ENCODE measurements at regions not wholly inside any gene's neighbourhood (a gene's known extent, or its start where the extent isn't known, plus 50 kb on each side); places are given as distances from the start of the nearest gene placed in this dataset.

DNA sequence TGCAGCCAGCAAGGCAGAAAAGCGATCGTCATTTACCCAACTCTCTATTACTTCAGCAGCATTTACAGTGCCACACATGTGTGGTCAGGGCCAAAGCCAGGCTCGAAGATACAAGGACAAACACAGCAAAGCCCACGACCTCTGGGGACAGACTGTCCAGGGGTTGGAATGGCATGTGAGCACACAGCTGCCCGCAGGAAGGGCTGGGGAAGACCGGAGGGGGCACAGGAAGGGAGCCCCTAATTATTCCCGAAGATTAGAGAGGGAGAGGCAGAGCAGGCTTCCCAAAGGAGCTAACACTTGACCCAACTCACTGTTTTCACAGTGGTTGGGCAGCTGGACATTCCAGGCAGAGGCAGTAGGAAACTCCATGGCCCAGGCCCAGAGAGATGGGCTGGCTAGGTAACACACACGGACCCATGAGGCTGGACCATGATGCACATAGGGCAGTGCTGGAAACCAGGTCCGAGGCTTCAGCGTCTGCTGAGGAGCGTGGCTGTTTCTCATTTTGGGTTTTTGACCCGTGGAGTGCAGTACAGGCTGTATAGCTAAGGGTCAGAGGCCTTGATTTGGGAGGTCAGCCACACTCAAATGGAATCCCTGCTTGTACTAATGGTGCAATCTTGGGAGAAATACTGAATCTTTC, 179.8 kb downstream of the FOXO1 start:
- ChIA-PET POLR2A (no interaction called here), CTCF (no interaction called here)
- no peak for TF ChIP-seq HDGF (IDR thresholded peaks at IDR 0.05; ENCODE audit: borderline replicate concordance)
- no peak for TF ChIP-seq LEF1 (IDR thresholded peaks at IDR 0.05; ENCODE audit: borderline replicate concordance)
- no peak for TF ChIP-seq L3MBTL2 (conservative IDR thresholded peaks at IDR 0.05)
- no peak for TF ChIP-seq TARDBP (IDR thresholded peaks at IDR 0.05)
- TF ChIP-seq BHLHE40 (IDR thresholded peaks at IDR 0.05; ENCODE audit: borderline replicate concordance), result no peak
- TF ChIP-seq SUZ12 (IDR thresholded peaks at IDR 0.05), result no peak
- TF ChIP-seq CTBP1 (IDR thresholded peaks at IDR 0.05; ENCODE audit: borderline replicate concordance), result no peak
- DNase-seq (ENCODE audit: extremely low spot score), result no peak

DNA sequence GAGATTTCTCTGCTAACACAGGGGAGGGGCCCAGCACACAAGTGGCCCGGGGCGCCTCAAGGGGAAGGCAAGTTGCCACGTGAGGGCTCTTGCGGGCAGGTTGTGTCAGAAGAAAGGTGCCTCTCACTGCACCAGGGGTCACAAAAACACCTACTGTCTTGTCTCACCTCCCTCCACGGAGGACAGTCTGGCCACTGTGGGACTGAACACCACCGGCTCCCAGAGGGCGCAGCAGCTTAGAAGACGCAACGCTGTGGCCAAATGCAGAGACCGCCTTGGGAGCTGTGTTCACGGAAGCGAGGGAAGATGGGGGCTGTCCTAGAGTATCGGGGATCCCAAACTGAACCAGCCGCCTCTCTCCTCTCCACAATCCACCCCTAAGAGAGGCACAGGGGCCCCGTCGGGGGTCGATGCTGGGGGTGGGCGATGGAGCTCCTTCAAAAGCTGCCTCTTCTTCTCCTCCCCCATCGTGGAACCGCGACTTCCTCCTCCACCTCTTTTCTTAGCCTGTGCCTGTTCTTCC, 177.5 kb downstream of the FOXO1 start:
- ChIA-PET CTCF (no interaction called here), POLR2A (no interaction called here)
- TF ChIP-seq ZNF384 (IDR thresholded peaks at IDR 0.05), result no peak
- TF ChIP-seq ARNT (IDR thresholded peaks at IDR 0.05), result no peak
- no peak for TF ChIP-seq LEF1 (IDR thresholded peaks at IDR 0.05; ENCODE audit: borderline replicate concordance)
- TF ChIP-seq HDGF (IDR thresholded peaks at IDR 0.05; ENCODE audit: borderline replicate concordance), result no peak
- TF ChIP-seq PKNOX1 (IDR thresholded peaks at IDR 0.05), result no peak
- TF ChIP-seq FOXM1 (IDR thresholded peaks at IDR 0.05; ENCODE audit: borderline replicate concordance), result no peak
- no peak for TF ChIP-seq SP1 (IDR thresholded peaks at IDR 0.05)
- TF ChIP-seq NFRKB (IDR thresholded peaks at IDR 0.05), result no peak
- no peak for TF ChIP-seq BHLHE40 (IDR thresholded peaks at IDR 0.05; ENCODE audit: borderline replicate concordance)
- TF ChIP-seq SUZ12 (IDR thresholded peaks at IDR 0.05), result no peak
- no peak for TF ChIP-seq FOXK2 (IDR thresholded peaks at IDR 0.05)
- no peak for TF ChIP-seq L3MBTL2 (conservative IDR thresholded peaks at IDR 0.05)
- TF ChIP-seq TARDBP (IDR thresholded peaks at IDR 0.05), result no peak
- no peak for TF ChIP-seq FOXA1 (IDR thresholded peaks at IDR 0.05)
- no peak for TF ChIP-seq ELF4 (IDR thresholded peaks at IDR 0.05)
- no peak for TF ChIP-seq CTBP1 (IDR thresholded peaks at IDR 0.05; ENCODE audit: borderline replicate concordance)
- no peak for DNase-seq (ENCODE audit: extremely low spot score)

GRCh38 chr13:40490086-40490758, 176.2 kb downstream of the FOXO1 start:
- no peak for TF ChIP-seq ARNT (IDR thresholded peaks at IDR 0.05)
- no peak for TF ChIP-seq LEF1 (IDR thresholded peaks at IDR 0.05; ENCODE audit: borderline replicate concordance)
- no peak for TF ChIP-seq PKNOX1 (IDR thresholded peaks at IDR 0.05)
- TF ChIP-seq FOXM1 (IDR thresholded peaks at IDR 0.05; ENCODE audit: borderline replicate concordance), result no peak
- TF ChIP-seq FOXA1 (IDR thresholded peaks at IDR 0.05), result no peak
- TF ChIP-seq L3MBTL2 (conservative IDR thresholded peaks at IDR 0.05), result no peak
- TF ChIP-seq SP1 (IDR thresholded peaks at IDR 0.05), result no peak
- TF ChIP-seq FOXK2 (IDR thresholded peaks at IDR 0.05), result no peak
- no peak for TF ChIP-seq NFRKB (IDR thresholded peaks at IDR 0.05)
- TF ChIP-seq BHLHE40 (IDR thresholded peaks at IDR 0.05; ENCODE audit: borderline replicate concordance), result no peak
- TF ChIP-seq SUZ12 (IDR thresholded peaks at IDR 0.05), result no peak
- CTCF ChIA-PET, result no interaction called here
- POLR2A ChIA-PET, result no interaction called here
- peak; percentile 36 for DNase-seq (ENCODE audit: extremely low spot score)

DNA sequence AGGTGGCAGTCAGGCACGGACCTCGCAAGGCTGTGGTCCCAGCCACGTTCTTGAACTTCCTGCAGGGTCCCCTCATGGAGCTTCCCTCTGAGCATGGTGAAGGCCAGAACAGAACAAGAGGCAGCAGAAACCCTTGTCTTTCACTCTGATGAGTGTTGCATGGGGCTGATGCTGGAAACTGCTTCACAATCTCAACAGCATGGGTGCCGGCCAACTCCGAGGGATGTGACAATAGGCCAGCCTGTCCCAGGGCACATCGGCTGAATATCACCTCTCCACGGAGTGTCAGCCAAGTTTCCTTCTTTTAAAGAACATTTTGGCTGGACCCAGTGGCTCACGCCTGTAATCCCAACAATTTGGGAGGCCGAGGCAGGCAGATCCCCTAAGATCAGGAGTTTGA, 173.9 kb downstream of the FOXO1 start:
- ChIA-PET CTCF (interaction anchor here (0.6 kb wide), 1 partner anchor 409 kb away, joined by 3 read pairs; no protein-coding TSS in a partner anchor), POLR2A (no interaction called here)
- DNase-seq (ENCODE audit: extremely low spot score), result no peak
- no peak for TF ChIP-seq HDGF (IDR thresholded peaks at IDR 0.05; ENCODE audit: borderline replicate concordance)
- TF ChIP-seq TARDBP (IDR thresholded peaks at IDR 0.05), result no peak
- no peak for TF ChIP-seq L3MBTL2 (conservative IDR thresholded peaks at IDR 0.05)
- no peak for TF ChIP-seq CTBP1 (IDR thresholded peaks at IDR 0.05; ENCODE audit: borderline replicate concordance)
- TF ChIP-seq NFRKB (IDR thresholded peaks at IDR 0.05), result no peak
- no peak for TF ChIP-seq FOXA1 (IDR thresholded peaks at IDR 0.05)
- TF ChIP-seq BHLHE40 (IDR thresholded peaks at IDR 0.05; ENCODE audit: borderline replicate concordance), result no peak
- no peak for TF ChIP-seq LEF1 (IDR thresholded peaks at IDR 0.05; ENCODE audit: borderline replicate concordance)
- no peak for TF ChIP-seq FOXM1 (IDR thresholded peaks at IDR 0.05; ENCODE audit: borderline replicate concordance)
- TF ChIP-seq SP1 (IDR thresholded peaks at IDR 0.05), result no peak
- TF ChIP-seq ELF4 (IDR thresholded peaks at IDR 0.05), result no peak
- TF ChIP-seq ZNF384 (IDR thresholded peaks at IDR 0.05), result no peak
- TF ChIP-seq PKNOX1 (IDR thresholded peaks at IDR 0.05), result no peak
- no peak for TF ChIP-seq SUZ12 (IDR thresholded peaks at IDR 0.05)
- TF ChIP-seq FOXK2 (IDR thresholded peaks at IDR 0.05), result no peak
- TF ChIP-seq ARNT (IDR thresholded peaks at IDR 0.05), result no peak

GRCh38 chr13:40494513-40494912, 171.9 kb downstream of the FOXO1 start:
- no peak for TF ChIP-seq LEF1 (IDR thresholded peaks at IDR 0.05; ENCODE audit: borderline replicate concordance)
- TF ChIP-seq HDGF (IDR thresholded peaks at IDR 0.05; ENCODE audit: borderline replicate concordance), result no peak
- TF ChIP-seq L3MBTL2 (conservative IDR thresholded peaks at IDR 0.05), result no peak
- no peak for TF ChIP-seq SP1 (IDR thresholded peaks at IDR 0.05)
- no peak for TF ChIP-seq ELF4 (IDR thresholded peaks at IDR 0.05)
- TF ChIP-seq PKNOX1 (IDR thresholded peaks at IDR 0.05), result no peak
- no peak for TF ChIP-seq NFRKB (IDR thresholded peaks at IDR 0.05)
- TF ChIP-seq SUZ12 (IDR thresholded peaks at IDR 0.05), result no peak
- TF ChIP-seq ZNF384 (IDR thresholded peaks at IDR 0.05), result no peak
- no peak for TF ChIP-seq FOXK2 (IDR thresholded peaks at IDR 0.05)
- no peak for TF ChIP-seq TARDBP (IDR thresholded peaks at IDR 0.05)
- no peak for TF ChIP-seq ARNT (IDR thresholded peaks at IDR 0.05)
- no peak for TF ChIP-seq BHLHE40 (IDR thresholded peaks at IDR 0.05; ENCODE audit: borderline replicate concordance)
- no peak for TF ChIP-seq FOXA1 (IDR thresholded peaks at IDR 0.05)
- DNase-seq (ENCODE audit: extremely low spot score), result no peak
- ChIA-PET CTCF (no interaction called here), POLR2A (no interaction called here)
